ENCODE measurements at regions not wholly inside any gene's neighbourhood (a gene's known extent, or its start where the extent isn't known, plus 50 kb on each side); places are given as distances from the start of the nearest gene placed in this dataset.

DNA sequence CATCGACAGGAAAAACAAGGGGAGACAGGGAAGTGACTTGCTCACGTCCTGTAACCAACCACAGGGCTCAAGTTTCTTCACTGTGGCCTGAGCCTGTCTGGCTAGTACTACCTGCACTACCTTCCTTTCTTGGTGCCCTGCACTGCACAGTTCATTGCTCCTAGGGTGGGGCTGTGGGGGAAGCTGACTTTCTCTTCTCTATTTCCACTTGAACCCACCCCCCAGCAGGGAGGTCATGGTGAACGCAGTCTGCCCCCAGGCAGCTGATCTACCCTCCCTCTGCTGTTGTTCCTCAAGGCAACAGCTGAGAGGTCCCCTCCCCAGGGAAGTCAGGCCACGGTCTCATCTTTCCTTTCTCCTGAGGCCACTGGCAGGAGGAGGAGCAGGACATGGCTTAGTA, 532.1 kb downstream of the SOX11 start:
- TF ChIP-seq CTCF (IDR thresholded peaks at IDR 0.05) (no peak), EZH2 (IDR thresholded peaks at IDR 0.05) (no peak), EZH2phosphoT487 (IDR thresholded peaks at IDR 0.05) (no peak)

All from neural progenitor cell (in vitro differentiated cells).